AG09309 (cell line): ENCODE measurements at regions not wholly inside any gene's neighbourhood (a gene's known extent, or its start where the extent isn't known, plus 50 kb on each side); places are given as distances from the start of the nearest gene placed in this dataset.

ENCODE experiments used
- DNase-seq: peaks from one replicate; pipeline ENCODE4 v3.0.0-alpha.2; 2010; ENCODE audit warnings: low read depth
- H3K4me3 ChIP-seq: 2 replicates; pipeline ENCODE4 v1.5.1; 2011; ENCODE audit warnings: mild to moderate bottlenecking, low read depth, low read length, moderate library complexity; ENCODE audit not compliant: control insufficient read depth
- TF ChIP-seq, protein P1 (sequence below): IDR thresholded peaks from 2 replicates; pipeline ENCODE4 v1.5.1; 2011; ENCODE audit warnings: mild to moderate bottlenecking, low read depth, low read length, inconsistent platforms; ENCODE audit not compliant: insufficient read depth, control insufficient read depth; ENCODE audit errors: missing control alignments

DNA sequence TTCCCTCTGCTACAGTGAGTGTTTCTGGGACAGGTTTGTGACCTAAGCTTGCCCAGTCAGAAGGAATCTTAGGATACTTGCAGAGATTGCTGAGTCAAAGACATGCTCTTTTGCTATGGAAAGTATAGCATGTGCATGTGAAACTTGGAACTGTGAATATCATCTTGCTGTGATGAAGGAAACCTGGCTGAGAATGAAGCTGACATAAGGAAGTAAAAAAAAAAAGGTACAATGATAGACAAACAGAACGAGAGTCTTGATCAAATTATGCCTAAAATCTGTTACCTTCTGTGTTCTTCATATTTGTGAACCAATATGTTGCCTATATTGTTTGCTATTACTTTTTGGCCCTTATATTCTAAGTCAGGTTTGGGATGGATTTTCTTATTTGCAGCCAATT lies 525.7 kb downstream of the NPIPA7 start:
- TF ChIP-seq, protein P1, sequence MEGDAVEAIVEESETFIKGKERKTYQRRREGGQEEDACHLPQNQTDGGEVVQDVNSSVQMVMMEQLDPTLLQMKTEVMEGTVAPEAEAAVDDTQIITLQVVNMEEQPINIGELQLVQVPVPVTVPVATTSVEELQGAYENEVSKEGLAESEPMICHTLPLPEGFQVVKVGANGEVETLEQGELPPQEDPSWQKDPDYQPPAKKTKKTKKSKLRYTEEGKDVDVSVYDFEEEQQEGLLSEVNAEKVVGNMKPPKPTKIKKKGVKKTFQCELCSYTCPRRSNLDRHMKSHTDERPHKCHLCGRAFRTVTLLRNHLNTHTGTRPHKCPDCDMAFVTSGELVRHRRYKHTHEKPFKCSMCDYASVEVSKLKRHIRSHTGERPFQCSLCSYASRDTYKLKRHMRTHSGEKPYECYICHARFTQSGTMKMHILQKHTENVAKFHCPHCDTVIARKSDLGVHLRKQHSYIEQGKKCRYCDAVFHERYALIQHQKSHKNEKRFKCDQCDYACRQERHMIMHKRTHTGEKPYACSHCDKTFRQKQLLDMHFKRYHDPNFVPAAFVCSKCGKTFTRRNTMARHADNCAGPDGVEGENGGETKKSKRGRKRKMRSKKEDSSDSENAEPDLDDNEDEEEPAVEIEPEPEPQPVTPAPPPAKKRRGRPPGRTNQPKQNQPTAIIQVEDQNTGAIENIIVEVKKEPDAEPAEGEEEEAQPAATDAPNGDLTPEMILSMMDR, result no peak
- H3K4me3 ChIP-seq, result no peak overlapping the region
- no peak for DNase-seq

GRCh38 chr16:16905850-16906249 lies 526.9 kb downstream of the NPIPA7 start:
- no peak overlapping the region for H3K4me3 ChIP-seq
- TF ChIP-seq, protein P1, result no peak
- no peak for DNase-seq

- DNase-seq, result no peak
- TF ChIP-seq, protein P1, result no peak
- no peak overlapping the region for H3K4me3 ChIP-seq
Observed at GRCh38 chr16:16907089-16907488, 528.1 kb downstream of the NPIPA7 start.

DNA sequence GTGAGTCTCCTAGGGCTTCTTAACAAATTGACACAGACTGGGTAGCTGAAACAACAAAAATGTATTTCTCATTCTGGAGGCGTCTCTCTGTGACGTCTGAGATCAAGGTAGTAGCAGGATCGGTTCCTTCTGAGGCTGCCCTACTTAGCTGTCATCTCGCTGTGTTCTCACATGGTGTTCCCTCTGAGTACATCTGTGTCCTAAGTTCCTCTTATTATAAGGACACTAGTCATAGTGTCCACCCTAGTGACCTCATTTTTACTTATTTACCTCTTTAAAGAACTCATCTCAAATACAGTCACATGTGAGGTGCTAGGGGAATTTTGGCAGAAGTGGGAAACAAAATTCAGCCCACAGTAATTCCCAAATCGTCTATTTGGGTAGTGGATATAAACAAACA lies 529.1 kb downstream of the NPIPA7 start:
- TF ChIP-seq, protein P1, result no peak
- no peak overlapping the region for H3K4me3 ChIP-seq
- DNase-seq, result no peak

DNA sequence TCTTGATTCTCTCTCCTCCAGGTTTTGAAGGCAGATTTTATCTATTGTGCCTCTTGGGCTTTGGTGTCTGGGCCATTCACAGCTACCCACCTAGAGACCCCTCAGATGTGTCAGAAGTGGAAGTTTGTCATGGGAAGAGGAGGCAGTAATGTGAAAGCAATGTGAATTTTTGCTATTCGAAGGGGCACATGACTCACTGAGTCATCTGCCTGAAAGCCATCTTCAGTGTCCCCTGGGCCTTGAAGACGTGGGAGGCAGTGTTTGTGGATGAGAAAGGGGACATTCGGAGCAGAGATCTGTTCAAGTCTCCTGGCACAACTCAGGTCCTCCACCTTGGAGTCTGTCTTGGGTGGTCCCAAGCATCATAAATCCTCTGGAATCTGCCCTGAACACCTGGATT lies 530.2 kb downstream of the NPIPA7 start:
- TF ChIP-seq, protein P1, result no peak
- H3K4me3 ChIP-seq, result no peak overlapping the region
- DNase-seq, result no peak

GRCh38 chr16:16910666-16911065 lies 531.7 kb downstream of the NPIPA7 start:
- no peak for DNase-seq
- H3K4me3 ChIP-seq, result no peak overlapping the region
- TF ChIP-seq, protein P1, result no peak

DNA sequence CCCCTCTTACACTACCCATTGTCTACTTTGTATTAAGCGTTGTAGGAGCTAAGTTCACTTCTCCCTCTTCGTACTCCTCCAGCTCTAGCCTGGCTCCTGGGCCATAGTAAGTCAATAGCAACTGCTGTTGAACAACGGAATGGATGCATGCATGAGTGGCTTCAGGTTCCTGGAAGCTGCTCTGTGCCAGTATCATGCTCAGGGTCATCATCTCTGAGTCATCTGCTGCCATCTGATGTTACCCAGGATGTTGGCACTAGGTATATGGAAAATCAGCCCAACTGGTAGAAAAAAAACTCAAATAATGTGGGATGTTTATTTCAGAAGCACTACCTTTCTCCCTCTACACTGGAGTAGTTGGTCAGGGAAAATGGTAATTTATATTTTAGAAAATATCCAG lies 536.8 kb downstream of the NPIPA7 start:
- TF ChIP-seq, protein P1, result no peak
- DNase-seq, result no peak
- H3K4me3 ChIP-seq, result no peak overlapping the region
